Activated B cell treated with CpG ODN at 0.5 μM for 24 hours (primary cell): ENCODE measurements at regions not wholly inside any gene's neighbourhood (a gene's known extent, or its start where the extent isn't known, plus 50 kb on each side); places are given as distances from the start of the nearest gene placed in this dataset.

Experiments
- ATAC-seq: fragments of 200-7000 bp; cut with Tn5 transposase; one replicate; pipeline ENCODE4 v1.10.0; 2021; ENCODE audit warnings: low read depth, mild to moderate bottlenecking, moderate library complexity
- CTCF ChIA-PET: fragments of 350-600 bp; sonication (Branson Sonifier 250); formaldehyde crosslinking; loops from one replicate; lab custom pipeline; 2021; ENCODE audit warnings: antibody characterized with exemption; lab: Charles Lee
- POLR2A ChIA-PET: fragments of 350-600 bp; sonication (Branson Sonifier 250); formaldehyde crosslinking; loops from one replicate; lab custom pipeline; 2021; ENCODE audit warnings: antibody characterized with exemption; lab: Charles Lee
- DNase-seq: peaks from one replicate; pipeline ENCODE4 v3.0.0; 2022
- H3K27ac Mint-ChIP-seq: one replicate; pipeline ENCODE4 v1.8.0; 2020; ENCODE audit warnings: mixed read lengths
- H3K27me3 Mint-ChIP-seq: one replicate; pipeline ENCODE4 v1.8.0; 2021; ENCODE audit warnings: mixed read lengths
- H3K36me3 Mint-ChIP-seq: one replicate; pipeline ENCODE4 v1.8.0; 2021; ENCODE audit warnings: low read depth, mixed read lengths
- H3K4me1 Mint-ChIP-seq: one replicate; pipeline ENCODE4 v1.8.0; 2021; ENCODE audit warnings: mixed read lengths
- H3K4me3 Mint-ChIP-seq: one replicate; pipeline ENCODE4 v1.8.0; 2020; ENCODE audit warnings: mild to moderate bottlenecking, mixed read lengths
- H3K9me3 Mint-ChIP-seq: one replicate; pipeline ENCODE4 v1.8.0; 2020; ENCODE audit warnings: mixed read lengths
- CTCF ChIP-seq: fragments of 200-600 bp; IDR thresholded peaks from one replicate; pipeline ENCODE4 v1.8.0; 2022; ENCODE audit warnings: antibody characterized with exemption, mild to moderate bottlenecking
- intact Hi-C: fragments of 100-400 bp; cut with micrococcal nuclease; formaldehyde crosslinking; loops from one replicate; pipeline ENCODE4 v1.15.1; 2024

- H3K36me3 Mint-ChIP-seq, result no peaks in the 10 kb centered on the region
- intact Hi-C loops, result no loop called here
- TF ChIP-seq CTCF, result no peak
- no peak for ATAC-seq
- no peak for DNase-seq
- no peak overlapping the region for H3K4me3 Mint-ChIP-seq
- H3K27ac Mint-ChIP-seq, result no peak overlapping the region
- CTCF ChIA-PET, result no interaction called here
- H3K4me1 Mint-ChIP-seq, result no peaks in the 10 kb centered on the region
- H3K9me3 Mint-ChIP-seq, result no peaks in the 10 kb centered on the region
- H3K27me3 Mint-ChIP-seq, result no peaks in the 10 kb centered on the region
- POLR2A ChIA-PET, result no interaction called here
Observed at GRCh38 chr10:84683980-84684740, 355.8 kb downstream of the CCSER2 start.

GRCh38 chr10:84685047-84685660 lies 356.8 kb downstream of the CCSER2 start:
- no peak for TF ChIP-seq CTCF
- intact Hi-C loops, result no loop called here
- POLR2A ChIA-PET, result no interaction called here
- H3K36me3 Mint-ChIP-seq, result no peaks in the 10 kb centered on the region
- no peak overlapping the region for H3K27ac Mint-ChIP-seq
- no peak for DNase-seq
- ATAC-seq, result no peak
- CTCF ChIA-PET, result no interaction called here
- no peaks in the 10 kb centered on the region for H3K9me3 Mint-ChIP-seq
- no peak overlapping the region for H3K4me3 Mint-ChIP-seq
- no peaks in the 10 kb centered on the region for H3K4me1 Mint-ChIP-seq
- H3K27me3 Mint-ChIP-seq, result no peaks in the 10 kb centered on the region

- no peak overlapping the region for H3K27ac Mint-ChIP-seq
- no peaks in the 10 kb centered on the region for H3K4me1 Mint-ChIP-seq
- TF ChIP-seq CTCF, result no peak
- peaks cover 6% of the 10 kb centered on the region for H3K9me3 Mint-ChIP-seq
- peaks cover 1% of the 10 kb centered on the region for H3K27me3 Mint-ChIP-seq
- no peak overlapping the region for H3K4me3 Mint-ChIP-seq
- H3K36me3 Mint-ChIP-seq, result no peaks in the 10 kb centered on the region
- ATAC-seq, result no peak
- POLR2A ChIA-PET, result no interaction called here
- CTCF ChIA-PET, result no interaction called here
- intact Hi-C loops, result no loop called here
- no peak for DNase-seq
Observed at GRCh38 chr10:84693006-84693405, 364.6 kb downstream of the CCSER2 start.

- DNase-seq, result no peak
- intact Hi-C loops, result no loop called here
- POLR2A ChIA-PET, result no interaction called here
- ATAC-seq, result no peak
- Mint-ChIP-seq H3K9me3 (peaks cover 6% of the 10 kb centered on the region), H3K36me3 (no peaks in the 10 kb centered on the region), H3K27me3 (peaks cover 1% of the 10 kb centered on the region), H3K4me3 (no peak overlapping the region), H3K27ac (no peak overlapping the region), H3K4me1 (no peaks in the 10 kb centered on the region)
- no peak for TF ChIP-seq CTCF
- CTCF ChIA-PET, result no interaction called here
Observed at GRCh38 chr10:84695902-84696301, 367.5 kb downstream of the CCSER2 start.

- intact Hi-C loops, result no loop called here
- TF ChIP-seq CTCF, result no peak
- Mint-ChIP-seq H3K9me3 (peaks cover 6% of the 10 kb centered on the region), H3K27ac (no peak overlapping the region), H3K27me3 (peaks cover 1% of the 10 kb centered on the region), H3K4me1 (no peaks in the 10 kb centered on the region), H3K4me3 (no peak overlapping the region), H3K36me3 (no peaks in the 10 kb centered on the region)
- ATAC-seq (no peak), DNase-seq (no peak)
- ChIA-PET POLR2A (no interaction called here), CTCF (no interaction called here)
Observed at GRCh38 chr10:84696610-84697009, 368.2 kb downstream of the CCSER2 start.
